CD14-positive monocyte (primary cell): ENCODE measurements at regions not wholly inside any gene's neighbourhood (a gene's known extent, or its start where the extent isn't known, plus 50 kb on each side); places are given as distances from the start of the nearest gene placed in this dataset.

ENCODE experiments used
- DNase-seq, 3 donors: peaks; one replicate each; pipeline ENCODE4 v3.0.0-alpha.2; 2011 to 2022
- H2AFZ ChIP-seq: 2 replicates; pipeline ENCODE4 v1.6.0; 2012; ENCODE audit warnings: mild to moderate bottlenecking, low read depth, low read length, inconsistent platforms; ENCODE audit not compliant: insufficient read depth, poor library complexity, severe bottlenecking
- H3K27ac ChIP-seq, 2 donors: 1 replicate in 1 of 2; 2 replicates in 1 of 2; pipeline ENCODE4 v1.5.1; 2012 to 2013; ENCODE audit warnings: low read length in 2 of 2, control low read depth in 1 of 2, inconsistent platforms in 1 of 2, low read depth in 1 of 2, mild to moderate bottlenecking in 1 of 2
- H3K27me3 ChIP-seq, 2 donors: one replicate each; pipeline versions ENCODE4 v1.6.0 to v1.6.1; 2011 to 2013; ENCODE audit warnings: low read length in 2 of 2; ENCODE audit not compliant: control insufficient read depth in 2 of 2, insufficient read depth in 2 of 2
- H3K36me3 ChIP-seq, 2 donors: replicated peaks in 1 of 2; 1 replicate in 1 of 2; 2 replicates in 1 of 2; pipeline versions ENCODE4 v1.5.1 to v1.6.1; 2012 to 2013; ENCODE audit warnings: low read length in 2 of 2, control low read depth in 1 of 2, inconsistent platforms in 1 of 2, mild to moderate bottlenecking in 1 of 2; ENCODE audit not compliant: insufficient read depth in 2 of 2, control insufficient read depth in 1 of 2
- H3K4me1 ChIP-seq, 2 donors: 1 replicate in 1 of 2; 2 replicates in 1 of 2; pipeline versions ENCODE4 v1.5.1 to v1.6.1; 2012 to 2013; ENCODE audit warnings: low read length in 2 of 2, control low read depth in 1 of 2, inconsistent platforms in 1 of 2, mild to moderate bottlenecking in 1 of 2, moderate library complexity in 1 of 2; ENCODE audit not compliant: insufficient read depth in 2 of 2, control insufficient read depth in 1 of 2
- H3K4me2 ChIP-seq: replicated peaks from 2 replicates; pipeline ENCODE3; 2012; ENCODE audit warnings: low read length, moderate library complexity, mild to moderate bottlenecking; ENCODE audit not compliant: poor library complexity, severe bottlenecking; ENCODE audit errors: extremely low read depth
- H3K4me3 ChIP-seq, 3 experiments: fragments of 200-600 bp in 1 of 3; sonication (generic) in 1 of 3; replicated peaks in 1 of 3; 1 replicate in 2 of 3; 2 replicates in 1 of 3; pipeline ENCODE4 v1.5.1; 2011 to 2013; ENCODE audit warnings: low read length in 3 of 3, mild to moderate bottlenecking in 3 of 3, control low read depth in 2 of 3, low read depth in 2 of 3, inconsistent platforms in 1 of 3, moderate library complexity in 1 of 3
- H3K79me2 ChIP-seq: 2 replicates; pipeline ENCODE4 v1.6.0; 2012; ENCODE audit warnings: mild to moderate bottlenecking, control low read depth, inconsistent platforms, low read length, moderate library complexity; ENCODE audit not compliant: insufficient read depth
- H3K9ac ChIP-seq: 2 replicates; pipeline ENCODE4 v1.6.0; 2017; ENCODE audit warnings: low read length, mild to moderate bottlenecking; ENCODE audit not compliant: insufficient read depth, poor library complexity, severe bottlenecking
- H3K9me3 ChIP-seq, 2 donors: replicated peaks in 1 of 2; 1 replicate in 1 of 2; 2 replicates in 1 of 2; pipeline versions ENCODE4 v1.5.1 to v1.6.1; 2012 to 2013; ENCODE audit warnings: low read length in 2 of 2, control low read depth in 1 of 2; ENCODE audit not compliant: control insufficient read depth in 1 of 2, insufficient read depth in 1 of 2
- H4K20me1 ChIP-seq: 2 replicates; pipeline ENCODE4 v1.6.0; 2012; ENCODE audit warnings: mild to moderate bottlenecking, low read length, control low read depth, moderate library complexity; ENCODE audit not compliant: insufficient read depth
- H3K27ac Mint-ChIP-seq, 7 donors: one replicate each; pipeline ENCODE4 v1.8.0; 2020; ENCODE audit warnings: mild to moderate bottlenecking in 7 of 7, mixed read lengths in 7 of 7, moderate library complexity in 6 of 7, inconsistent platforms in 2 of 7
- H3K27me3 Mint-ChIP-seq, 3 donors: one replicate each; pipeline ENCODE4 v1.8.0; 2021 to 2022; ENCODE audit warnings: low read depth in 3 of 3, mild to moderate bottlenecking in 3 of 3, mixed read lengths in 3 of 3, moderate library complexity in 3 of 3, inconsistent platforms in 1 of 3
- H3K36me3 Mint-ChIP-seq, 2 donors: one replicate each; pipeline ENCODE4 v1.8.0; 2020; ENCODE audit warnings: mixed read lengths in 2 of 2, inconsistent platforms in 1 of 2, mild to moderate bottlenecking in 1 of 2
- H3K4me1 Mint-ChIP-seq: one replicate; pipeline ENCODE4 v1.8.0; 2020; ENCODE audit warnings: mild to moderate bottlenecking, mixed read lengths
- H3K4me3 Mint-ChIP-seq, 2 donors: one replicate each; pipeline ENCODE4 v1.8.0; 2020; ENCODE audit warnings: mild to moderate bottlenecking in 2 of 2, mixed read lengths in 2 of 2, moderate library complexity in 1 of 2
- H3K9me3 Mint-ChIP-seq, 7 donors: one replicate each; pipeline ENCODE4 v1.8.0; 2020 to 2022; ENCODE audit warnings: mixed read lengths in 7 of 7, mild to moderate bottlenecking in 6 of 7, moderate library complexity in 6 of 7, inconsistent platforms in 2 of 7
- CTCF ChIP-seq: fragments of 200-600 bp; IDR thresholded peaks from one replicate; pipeline ENCODE4 v1.8.0; 2022; ENCODE audit warnings: antibody characterized with exemption, mild to moderate bottlenecking
- WGBS: methylation state at CpG from one replicate; pipeline ENCODE4 v1.1.5; 2013; ENCODE audit warnings: missing lambda C conversion rate; ENCODE audit not compliant: insufficient coverage; 5-methylcytosine and 5-hydroxymethylcytosine counted together
- intact Hi-C, 2 donors: fragments of 100-400 bp; cut with micrococcal nuclease; formaldehyde crosslinking; loops; one replicate each; pipeline versions ENCODE4 v1.15.0 to v1.15.1; 2023

- Histone ChIP-seq H3K4me3 (no peak overlapping the region), H3K9ac (no peak overlapping the region), H4K20me1 (no peaks in the 10 kb centered on the region), H3K36me3 (no peaks in the 10 kb centered on the region), H2AFZ (no peak overlapping the region), H3K27me3 (no peaks in the 10 kb centered on the region), H3K4me1 (no peaks in the 10 kb centered on the region), H3K4me2 (no peak overlapping the region), H3K79me2 (no peaks in the 10 kb centered on the region), H3K27ac (no peak overlapping the region), H3K9me3 (peaks cover 4 to 30% of the 10 kb centered on the region in 2 donors)
- DNase-seq = no peak
- Mint-ChIP-seq H3K9me3 (peaks cover 9 to 26% (median 17%) of the 10 kb centered on the region in 7 donors), H3K27me3 (peaks cover 0 to 2% (median 0%) of the 10 kb centered on the region in 3 donors), H3K27ac (no peak overlapping the region), H3K4me1 (no peaks in the 10 kb centered on the region), H3K4me3 (no peak overlapping the region), H3K36me3 (no peaks in the 10 kb centered on the region)
- intact Hi-C loops = no loop called here
- TF ChIP-seq CTCF = no peak
- WGBS = 90% methylated on average over 18 of the region's 20 CpGs
These were observed 352.9 kb downstream of the GASK1B start for GRCh38 chr4:157819693-157820464.

- Mint-ChIP-seq H3K36me3 (no peaks in the 10 kb centered on the region), H3K27ac (no peak overlapping the region), H3K9me3 (peaks cover 6 to 21% (median 11%) of the 10 kb centered on the region in 7 donors), H3K4me3 (no peak overlapping the region), H3K4me1 (no peaks in the 10 kb centered on the region), H3K27me3 (no peaks in the 10 kb centered on the region)
- Histone ChIP-seq H3K27me3 (no peaks in the 10 kb centered on the region), H3K4me1 (no peaks in the 10 kb centered on the region), H3K4me3 (no peak overlapping the region), H3K36me3 (no peaks in the 10 kb centered on the region), H4K20me1 (no peaks in the 10 kb centered on the region), H3K27ac (no peak overlapping the region), H3K4me2 (no peak overlapping the region), H3K79me2 (no peaks in the 10 kb centered on the region), H3K9me3 (peaks cover under 1 to 24% of the 10 kb centered on the region in 2 donors), H3K9ac (no peak overlapping the region), H2AFZ (no peak overlapping the region)
- no peak for DNase-seq
- intact Hi-C loops = no loop called here
- WGBS = 94% methylated on average over 19 of the region's 20 CpGs
- no peak for TF ChIP-seq CTCF
These were observed 353.7 kb downstream of the GASK1B start for GRCh38 chr4:157818946-157819692.
